Liver (tissue), 8 donors: ENCODE measurements at regions not wholly inside any gene's neighbourhood (a gene's known extent, or its start where the extent isn't known, plus 50 kb on each side); places are given as distances from the start of the nearest gene placed in this dataset.

ENCODE experiments used
- DNase-seq: peaks from one replicate; pipeline ENCODE4 v3.0.0-alpha.2; 2017; ENCODE audit warnings: low spot score
- H3K27ac ChIP-seq, 2 donors: one replicate each; pipeline ENCODE4 v1.7.0; 2013; ENCODE audit warnings: inconsistent platforms in 2 of 2, low read length in 2 of 2, control low read depth in 1 of 2, low read depth in 1 of 2, mild to moderate bottlenecking in 1 of 2
- H3K27me3 ChIP-seq, 4 donors: one replicate each; pipeline versions ENCODE4 v1.6.1 to v1.7.0; 2013; ENCODE audit warnings: low read length in 3 of 4, inconsistent platforms in 1 of 4, mild to moderate bottlenecking in 1 of 4, moderate library complexity in 1 of 4; ENCODE audit not compliant: control insufficient read depth in 4 of 4, insufficient read depth in 4 of 4
- H3K36me3 ChIP-seq, 4 donors: one replicate each; pipeline versions ENCODE4 v1.6.1 to v1.7.0; 2013; ENCODE audit warnings: low read length in 3 of 4, mild to moderate bottlenecking in 3 of 4, low read depth in 1 of 4, moderate library complexity in 1 of 4; ENCODE audit not compliant: control insufficient read depth in 4 of 4, insufficient read depth in 3 of 4
- H3K4me1 ChIP-seq, 4 donors: one replicate each; pipeline versions ENCODE4 v1.6.1 to v1.7.0; 2013; ENCODE audit warnings: low read length in 3 of 4, mild to moderate bottlenecking in 3 of 4, moderate library complexity in 1 of 4; ENCODE audit not compliant: control insufficient read depth in 4 of 4, insufficient read depth in 4 of 4
- H3K4me3 ChIP-seq, 3 donors: one replicate each; pipeline versions ENCODE4 v1.6.1 to v1.7.0; 2013; ENCODE audit warnings: low read length in 3 of 3, control low read depth in 1 of 3, low read depth in 1 of 3, mild to moderate bottlenecking in 1 of 3
- H3K9ac ChIP-seq, 2 donors: one replicate each; pipeline ENCODE4 v1.7.0; 2013; ENCODE audit warnings: low read length in 2 of 2, mild to moderate bottlenecking in 2 of 2, moderate library complexity in 2 of 2, control low read depth in 1 of 2, low read depth in 1 of 2
- H3K9me3 ChIP-seq, 4 donors: one replicate each; pipeline versions ENCODE4 v1.6.1 to v1.7.0; 2013; ENCODE audit warnings: low read length in 3 of 4; ENCODE audit not compliant: control insufficient read depth in 4 of 4
- EGR1 ChIP-seq, 2 donors: IDR thresholded peaks; 2 replicates each; pipeline ENCODE4 v1.6.1; 2016 to 2018; ENCODE audit warnings: antibody characterized with exemption in 2 of 2, low read depth in 2 of 2
- FOXA2 ChIP-seq: IDR thresholded peaks from 2 replicates; pipeline ENCODE4 v1.6.1; 2016; ENCODE audit warnings: antibody characterized with exemption
- GABPA ChIP-seq, 2 donors: IDR thresholded peaks in 1 of 2; conservative IDR thresholded peaks in 1 of 2; 2 replicates each; pipeline ENCODE4 v1.6.1; 2016; ENCODE audit warnings: antibody characterized with exemption in 2 of 2, mild to moderate bottlenecking in 1 of 2, moderate library complexity in 1 of 2
- HNF4A ChIP-seq, 2 donors: conservative IDR thresholded peaks; 2 replicates each; pipeline ENCODE4 v1.6.1; 2016; ENCODE audit warnings: antibody characterized with exemption in 2 of 2, mild to moderate bottlenecking in 2 of 2
- HNF4G ChIP-seq: IDR thresholded peaks from 2 replicates; pipeline ENCODE4 v1.6.1; 2016; ENCODE audit warnings: antibody characterized with exemption
- JUND ChIP-seq, 2 donors: IDR thresholded peaks; 2 replicates each; pipeline ENCODE4 v1.6.1; 2016; ENCODE audit warnings: antibody characterized with exemption in 2 of 2
- NR2F2 ChIP-seq: IDR thresholded peaks from 2 replicates; pipeline ENCODE4 v1.6.1; 2016; ENCODE audit warnings: antibody characterized with exemption
- RAD21 ChIP-seq, 2 donors: IDR thresholded peaks; 2 replicates each; pipeline ENCODE4 v1.6.1; 2016; ENCODE audit warnings: antibody characterized with exemption in 2 of 2, mild to moderate bottlenecking in 2 of 2
- RXRA ChIP-seq, 2 donors: IDR thresholded peaks; 2 replicates each; pipeline ENCODE4 v1.6.1; 2017 to 2018; ENCODE audit warnings: antibody characterized with exemption in 2 of 2, mild to moderate bottlenecking in 1 of 2
- SP1 ChIP-seq: IDR thresholded peaks from 2 replicates; pipeline ENCODE4 v1.6.1; 2018; ENCODE audit warnings: antibody characterized with exemption, mild to moderate bottlenecking
- TAF1 ChIP-seq: conservative IDR thresholded peaks from 2 replicates; pipeline ENCODE4 v1.6.1; 2016; ENCODE audit warnings: antibody characterized with exemption, mild to moderate bottlenecking
- YY1 ChIP-seq: IDR thresholded peaks from 2 replicates; pipeline ENCODE4 v1.6.1; 2016; ENCODE audit warnings: antibody characterized with exemption, mild to moderate bottlenecking
- WGBS: extraction: QIAGEN DNeasy Blood & Tissue Kit; methylation state at CpG from one replicate; pipeline ENCODE4 v1.1.7; 2013; 5-methylcytosine and 5-hydroxymethylcytosine counted together
- TF ChIP-seq, protein P1 (sequence below): IDR thresholded peaks from 2 replicates; pipeline ENCODE4 v1.6.1; 2016; ENCODE audit warnings: antibody characterized with exemption, mild to moderate bottlenecking
- TF ChIP-seq, protein P2 (sequence below): IDR thresholded peaks from 2 replicates; pipeline ENCODE4 v1.6.1; 2016; ENCODE audit warnings: antibody characterized with exemption
- TF ChIP-seq, protein P3 (sequence below): IDR thresholded peaks from 2 replicates; pipeline ENCODE4 v1.6.1; 2016; ENCODE audit warnings: antibody characterized with exemption
- TF ChIP-seq, protein P4 (sequence below): fragments of 150-350 bp; IDR thresholded peaks from 2 replicates; pipeline ENCODE4 v1.5.1; 2017; ENCODE audit warnings: improper control_type of control experiment, low read depth, low read length; ENCODE audit not compliant: missing input control
- donor health status: healthy.
- donor health status: healthy.
- donor health status: healthy.
- donor health status: healthy.
- donor health status: healthy.

DNA sequence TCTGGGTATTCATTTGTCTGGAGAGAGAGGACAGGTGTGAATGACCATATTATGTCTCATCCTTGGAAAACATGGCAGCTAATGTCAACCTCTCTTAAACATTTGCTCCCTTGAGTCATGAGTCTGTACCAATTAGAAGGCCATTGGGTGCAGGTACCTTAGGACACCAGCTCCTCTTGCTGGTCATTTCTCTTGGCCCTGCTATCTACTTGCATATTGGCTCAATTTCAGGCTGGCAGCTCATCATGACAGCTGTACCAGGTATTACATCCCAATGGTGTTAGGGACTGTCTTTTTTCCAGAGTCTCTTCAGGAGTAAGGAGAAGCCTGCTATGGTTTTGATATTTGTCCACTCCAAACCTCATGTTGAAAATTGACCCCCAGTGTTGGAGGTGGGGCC lies 92.2 kb upstream of the ANKRD28 start:
- Histone ChIP-seq H3K27me3 (no peaks in the 10 kb centered on the region), H3K4me1 (no peaks in the 10 kb centered on the region), H3K9me3 (no peaks in the 10 kb centered on the region), H3K4me3 (no peak overlapping the region), H3K27ac (no peak overlapping the region), H3K36me3 (no peaks in the 10 kb centered on the region), H3K9ac (no peak overlapping the region)
- TF ChIP-seq, protein P1, sequence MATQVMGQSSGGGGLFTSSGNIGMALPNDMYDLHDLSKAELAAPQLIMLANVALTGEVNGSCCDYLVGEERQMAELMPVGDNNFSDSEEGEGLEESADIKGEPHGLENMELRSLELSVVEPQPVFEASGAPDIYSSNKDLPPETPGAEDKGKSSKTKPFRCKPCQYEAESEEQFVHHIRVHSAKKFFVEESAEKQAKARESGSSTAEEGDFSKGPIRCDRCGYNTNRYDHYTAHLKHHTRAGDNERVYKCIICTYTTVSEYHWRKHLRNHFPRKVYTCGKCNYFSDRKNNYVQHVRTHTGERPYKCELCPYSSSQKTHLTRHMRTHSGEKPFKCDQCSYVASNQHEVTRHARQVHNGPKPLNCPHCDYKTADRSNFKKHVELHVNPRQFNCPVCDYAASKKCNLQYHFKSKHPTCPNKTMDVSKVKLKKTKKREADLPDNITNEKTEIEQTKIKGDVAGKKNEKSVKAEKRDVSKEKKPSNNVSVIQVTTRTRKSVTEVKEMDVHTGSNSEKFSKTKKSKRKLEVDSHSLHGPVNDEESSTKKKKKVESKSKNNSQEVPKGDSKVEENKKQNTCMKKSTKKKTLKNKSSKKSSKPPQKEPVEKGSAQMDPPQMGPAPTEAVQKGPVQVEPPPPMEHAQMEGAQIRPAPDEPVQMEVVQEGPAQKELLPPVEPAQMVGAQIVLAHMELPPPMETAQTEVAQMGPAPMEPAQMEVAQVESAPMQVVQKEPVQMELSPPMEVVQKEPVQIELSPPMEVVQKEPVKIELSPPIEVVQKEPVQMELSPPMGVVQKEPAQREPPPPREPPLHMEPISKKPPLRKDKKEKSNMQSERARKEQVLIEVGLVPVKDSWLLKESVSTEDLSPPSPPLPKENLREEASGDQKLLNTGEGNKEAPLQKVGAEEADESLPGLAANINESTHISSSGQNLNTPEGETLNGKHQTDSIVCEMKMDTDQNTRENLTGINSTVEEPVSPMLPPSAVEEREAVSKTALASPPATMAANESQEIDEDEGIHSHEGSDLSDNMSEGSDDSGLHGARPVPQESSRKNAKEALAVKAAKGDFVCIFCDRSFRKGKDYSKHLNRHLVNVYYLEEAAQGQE = no peak
- no peak for TF ChIP-seq JUND (IDR thresholded peaks at IDR 0.05)
- DNase-seq = no peak

DNA sequence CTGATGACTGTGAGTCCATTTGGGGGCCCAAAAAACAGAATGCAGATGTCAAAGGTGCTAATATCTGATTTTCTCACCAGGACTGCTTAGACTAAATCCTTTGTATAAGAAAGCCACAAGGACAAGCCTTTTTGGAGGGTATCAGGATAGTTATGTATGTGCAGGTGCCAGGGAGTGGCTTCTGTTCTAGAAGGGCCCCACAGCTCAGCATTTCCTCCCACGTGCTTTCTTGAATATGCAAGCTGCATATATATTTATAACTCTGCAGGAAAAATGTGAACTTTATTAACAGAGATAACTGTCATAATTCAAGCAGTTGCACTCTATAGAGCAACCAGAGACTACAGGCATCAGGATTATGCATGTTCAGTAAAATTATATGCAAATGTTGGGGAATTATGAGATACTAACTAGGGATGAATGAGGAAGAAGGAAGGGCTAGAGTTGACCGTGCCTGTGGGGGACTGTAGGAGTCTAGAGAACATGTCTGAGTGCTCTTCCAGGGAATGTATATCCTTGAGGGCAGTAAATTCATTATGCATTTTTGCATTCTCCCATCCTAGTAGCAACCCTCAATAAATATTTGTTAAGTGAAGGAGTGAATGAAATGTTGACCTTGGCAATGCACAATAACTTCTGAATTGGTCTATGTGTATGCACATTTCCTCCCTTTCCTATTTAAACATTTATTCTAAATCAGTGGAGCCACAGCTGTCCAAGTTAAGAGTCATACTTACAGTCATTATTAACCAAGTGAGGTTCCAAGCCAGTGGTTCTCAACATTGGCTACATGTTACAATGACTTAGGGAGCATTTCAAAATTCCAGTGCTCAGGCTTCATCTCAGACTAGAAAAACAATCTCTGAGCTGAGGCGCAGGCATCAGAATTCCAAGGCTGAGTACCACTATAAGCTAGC lies 94.8 kb upstream of the ANKRD28 start:
- Histone ChIP-seq H3K9ac (no peak overlapping the region), H3K4me1 (no peaks in the 10 kb centered on the region), H3K27ac (no peak overlapping the region), H3K4me3 (no peak overlapping the region), H3K36me3 (no peaks in the 10 kb centered on the region), H3K9me3 (no peaks in the 10 kb centered on the region), H3K27me3 (no peaks in the 10 kb centered on the region)
- no peak for TF ChIP-seq HNF4A (conservative IDR thresholded peaks at IDR 0.05)
- TF ChIP-seq, protein P2, sequence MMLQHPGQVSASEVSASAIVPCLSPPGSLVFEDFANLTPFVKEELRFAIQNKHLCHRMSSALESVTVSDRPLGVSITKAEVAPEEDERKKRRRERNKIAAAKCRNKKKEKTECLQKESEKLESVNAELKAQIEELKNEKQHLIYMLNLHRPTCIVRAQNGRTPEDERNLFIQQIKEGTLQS = no peak
- no peak for TF ChIP-seq RAD21 (IDR thresholded peaks at IDR 0.05)
- TF ChIP-seq, protein P1 = no peak
- no peak for TF ChIP-seq TAF1
- TF ChIP-seq FOXA2 = no peak
- no peak for TF ChIP-seq JUND (IDR thresholded peaks at IDR 0.05)
- no peak for TF ChIP-seq YY1
- TF ChIP-seq GABPA (IDR thresholded peaks at IDR 0.05 in 1 of 2, conservative IDR thresholded peaks at IDR 0.05 in 1 of 2) = no peak
- TF ChIP-seq EGR1 (IDR thresholded peaks at IDR 0.05; ENCODE audit: low read depth in 2 of 2) = no peak
- no peak for TF ChIP-seq SP1
- TF ChIP-seq NR2F2 = no peak
- no peak for TF ChIP-seq RXRA (IDR thresholded peaks at IDR 0.05)
- TF ChIP-seq, protein P3, sequence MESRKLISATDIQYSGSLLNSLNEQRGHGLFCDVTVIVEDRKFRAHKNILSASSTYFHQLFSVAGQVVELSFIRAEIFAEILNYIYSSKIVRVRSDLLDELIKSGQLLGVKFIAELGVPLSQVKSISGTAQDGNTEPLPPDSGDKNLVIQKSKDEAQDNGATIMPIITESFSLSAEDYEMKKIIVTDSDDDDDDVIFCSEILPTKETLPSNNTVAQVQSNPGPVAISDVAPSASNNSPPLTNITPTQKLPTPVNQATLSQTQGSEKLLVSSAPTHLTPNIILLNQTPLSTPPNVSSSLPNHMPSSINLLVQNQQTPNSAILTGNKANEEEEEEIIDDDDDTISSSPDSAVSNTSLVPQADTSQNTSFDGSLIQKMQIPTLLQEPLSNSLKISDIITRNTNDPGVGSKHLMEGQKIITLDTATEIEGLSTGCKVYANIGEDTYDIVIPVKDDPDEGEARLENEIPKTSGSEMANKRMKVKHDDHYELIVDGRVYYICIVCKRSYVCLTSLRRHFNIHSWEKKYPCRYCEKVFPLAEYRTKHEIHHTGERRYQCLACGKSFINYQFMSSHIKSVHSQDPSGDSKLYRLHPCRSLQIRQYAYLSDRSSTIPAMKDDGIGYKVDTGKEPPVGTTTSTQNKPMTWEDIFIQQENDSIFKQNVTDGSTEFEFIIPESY = no peak
- TF ChIP-seq HNF4G = no peak
- TF ChIP-seq, protein P4, sequence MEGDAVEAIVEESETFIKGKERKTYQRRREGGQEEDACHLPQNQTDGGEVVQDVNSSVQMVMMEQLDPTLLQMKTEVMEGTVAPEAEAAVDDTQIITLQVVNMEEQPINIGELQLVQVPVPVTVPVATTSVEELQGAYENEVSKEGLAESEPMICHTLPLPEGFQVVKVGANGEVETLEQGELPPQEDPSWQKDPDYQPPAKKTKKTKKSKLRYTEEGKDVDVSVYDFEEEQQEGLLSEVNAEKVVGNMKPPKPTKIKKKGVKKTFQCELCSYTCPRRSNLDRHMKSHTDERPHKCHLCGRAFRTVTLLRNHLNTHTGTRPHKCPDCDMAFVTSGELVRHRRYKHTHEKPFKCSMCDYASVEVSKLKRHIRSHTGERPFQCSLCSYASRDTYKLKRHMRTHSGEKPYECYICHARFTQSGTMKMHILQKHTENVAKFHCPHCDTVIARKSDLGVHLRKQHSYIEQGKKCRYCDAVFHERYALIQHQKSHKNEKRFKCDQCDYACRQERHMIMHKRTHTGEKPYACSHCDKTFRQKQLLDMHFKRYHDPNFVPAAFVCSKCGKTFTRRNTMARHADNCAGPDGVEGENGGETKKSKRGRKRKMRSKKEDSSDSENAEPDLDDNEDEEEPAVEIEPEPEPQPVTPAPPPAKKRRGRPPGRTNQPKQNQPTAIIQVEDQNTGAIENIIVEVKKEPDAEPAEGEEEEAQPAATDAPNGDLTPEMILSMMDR = no peak
- WGBS = 83% methylated on average over 3 of the region's 3 CpGs
- DNase-seq = no peak
